Caco-2 (cell line): ENCODE measurements at regions not wholly inside any gene's neighbourhood (a gene's known extent, or its start where the extent isn't known, plus 50 kb on each side); places are given as distances from the start of the nearest gene placed in this dataset.

Experiments used
- BruUV-seq: library from RNA; stranded (reverse); fragments of 400-500 nt; replicated peaks from 2 replicates; lab custom pipeline; 2021; lab: Mats Ljungman, UMichigan
- CTCF ChIA-PET: fragments of 300-600 bp; sonication (Branson Sonifier 250); formaldehyde crosslinking; loops from one replicate; lab custom pipeline; 2022; ENCODE audit warnings: antibody characterized with exemption; lab: Charles Lee
- POLR2A ChIA-PET: fragments of 300-600 bp; sonication (Branson Sonifier 250); formaldehyde crosslinking; loops from one replicate; lab custom pipeline; 2022; ENCODE audit warnings: antibody characterized with exemption; lab: Charles Lee
- DNase-seq, 2 experiments: peaks; one replicate each; pipeline versions ENCODE4 v3.0.0 to v3.0.0-alpha.2; 2020 to 2022
- H3K27me3 ChIP-seq: replicated peaks from 2 replicates; pipeline ENCODE4 v1.6.0; 2011; ENCODE audit warnings: low read length; ENCODE audit not compliant: control insufficient read depth, insufficient read depth
- H3K36me3 ChIP-seq: 2 replicates; pipeline ENCODE4 v1.5.1; 2011; ENCODE audit warnings: low read length; ENCODE audit not compliant: control insufficient read depth, insufficient read depth
- H3K4me1 ChIP-seq: fragments of 250-450 bp; sonication (Bioruptor Pico); 2 replicates; pipeline ENCODE4 v1.5.1; 2020; ENCODE audit warnings: mild to moderate bottlenecking
- H3K4me3 ChIP-seq: 2 replicates; pipeline ENCODE4 v1.5.1; 2011; ENCODE audit warnings: low read depth, mild to moderate bottlenecking, control low read depth, low read length
- H3K9me3 ChIP-seq: fragments of 250-450 bp; sonication (Bioruptor Pico); 2 replicates; pipeline ENCODE4 v1.5.1; 2020; ENCODE audit warnings: mild to moderate bottlenecking, moderate library complexity
- H3K27ac Mint-ChIP-seq: one replicate; pipeline ENCODE4 v1.8.0; 2022; ENCODE audit warnings: mixed read lengths; ENCODE audit not compliant: unreplicated experiment
- H3K27me3 Mint-ChIP-seq: one replicate; pipeline ENCODE4 v1.8.0; 2022; ENCODE audit warnings: mixed read lengths; ENCODE audit not compliant: insufficient read depth, unreplicated experiment
- H3K36me3 Mint-ChIP-seq: one replicate; pipeline ENCODE4 v1.8.0; 2022; ENCODE audit warnings: mild to moderate bottlenecking, mixed read lengths; ENCODE audit not compliant: insufficient read depth, unreplicated experiment
- H3K4me1 Mint-ChIP-seq: one replicate; pipeline ENCODE4 v1.8.0; 2022; ENCODE audit warnings: low read depth, mixed read lengths; ENCODE audit not compliant: unreplicated experiment
- H3K4me3 Mint-ChIP-seq: one replicate; pipeline ENCODE4 v1.8.0; 2022; ENCODE audit warnings: mild to moderate bottlenecking, moderate library complexity, mixed read lengths; ENCODE audit not compliant: unreplicated experiment
- H3K9me3 Mint-ChIP-seq: one replicate; pipeline ENCODE4 v1.8.0; 2022; ENCODE audit warnings: mixed read lengths; ENCODE audit not compliant: unreplicated experiment
- intact Hi-C: fragments of 100-400 bp; cut with micrococcal nuclease; formaldehyde crosslinking; loops from one replicate; pipeline ENCODE4 v1.10.0; 2022; ENCODE audit not compliant: unreplicated experiment
- TF ChIP-seq, protein P1 (sequence below), 2 experiments: fragments of 200-600 bp in 1 of 2; IDR thresholded peaks; 1 replicate in 1 of 2; 2 replicates in 1 of 2; pipeline versions ENCODE4 v1.5.1 to v1.8.0; 2011 to 2022; ENCODE audit warnings: antibody characterized with exemption in 1 of 2, control low read depth in 1 of 2, inconsistent platforms in 1 of 2, low read depth in 1 of 2, low read length in 1 of 2, mild to moderate bottlenecking in 1 of 2, moderate library complexity in 1 of 2; ENCODE audit not compliant: insufficient read depth in 1 of 2, severe bottlenecking in 1 of 2, unreplicated experiment in 1 of 2

DNA sequence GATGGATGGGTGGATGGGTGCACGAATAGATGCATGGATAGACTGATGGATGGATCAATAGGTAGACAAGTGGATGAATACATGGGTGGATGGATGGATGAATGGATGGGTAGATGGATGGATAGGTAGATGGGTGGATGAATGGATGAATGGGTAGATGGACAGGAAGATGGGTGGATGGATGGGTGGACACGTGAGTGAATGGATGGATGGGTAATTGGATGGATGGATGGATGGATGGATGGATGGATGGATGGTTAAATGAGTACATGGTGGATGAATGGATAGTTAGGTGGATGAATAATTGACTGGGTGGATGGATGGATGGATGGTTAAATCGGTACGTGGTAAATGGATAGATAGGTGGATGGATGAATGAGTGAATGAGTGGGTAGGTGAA is 89.7 kb upstream of the ZNF469 start:
- no peaks in the 10 kb centered on the region for H3K4me1 ChIP-seq
- intact Hi-C loops, result no loop called here
- no peaks in the 10 kb centered on the region for H3K27me3 ChIP-seq
- no peaks in the 10 kb centered on the region for H3K9me3 Mint-ChIP-seq
- H3K4me3 Mint-ChIP-seq, result no peak overlapping the region
- no peak overlapping the region for H3K4me3 ChIP-seq
- H3K36me3 ChIP-seq, result no peaks in the 10 kb centered on the region
- no TSS peak for BruUV-seq
- peaks cover 4% of the 10 kb centered on the region for H3K36me3 Mint-ChIP-seq
- CTCF ChIA-PET, result no interaction called here
- TF ChIP-seq, protein P1, sequence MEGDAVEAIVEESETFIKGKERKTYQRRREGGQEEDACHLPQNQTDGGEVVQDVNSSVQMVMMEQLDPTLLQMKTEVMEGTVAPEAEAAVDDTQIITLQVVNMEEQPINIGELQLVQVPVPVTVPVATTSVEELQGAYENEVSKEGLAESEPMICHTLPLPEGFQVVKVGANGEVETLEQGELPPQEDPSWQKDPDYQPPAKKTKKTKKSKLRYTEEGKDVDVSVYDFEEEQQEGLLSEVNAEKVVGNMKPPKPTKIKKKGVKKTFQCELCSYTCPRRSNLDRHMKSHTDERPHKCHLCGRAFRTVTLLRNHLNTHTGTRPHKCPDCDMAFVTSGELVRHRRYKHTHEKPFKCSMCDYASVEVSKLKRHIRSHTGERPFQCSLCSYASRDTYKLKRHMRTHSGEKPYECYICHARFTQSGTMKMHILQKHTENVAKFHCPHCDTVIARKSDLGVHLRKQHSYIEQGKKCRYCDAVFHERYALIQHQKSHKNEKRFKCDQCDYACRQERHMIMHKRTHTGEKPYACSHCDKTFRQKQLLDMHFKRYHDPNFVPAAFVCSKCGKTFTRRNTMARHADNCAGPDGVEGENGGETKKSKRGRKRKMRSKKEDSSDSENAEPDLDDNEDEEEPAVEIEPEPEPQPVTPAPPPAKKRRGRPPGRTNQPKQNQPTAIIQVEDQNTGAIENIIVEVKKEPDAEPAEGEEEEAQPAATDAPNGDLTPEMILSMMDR (IDR thresholded peaks at IDR 0.05; ENCODE audit: insufficient read depth in 1 of 2, low read depth in 1 of 2, low read length in 1 of 2, severe bottlenecking in 1 of 2, unreplicated experiment in 1 of 2), result no peak
- H3K9me3 ChIP-seq, result 0 out of 2 replicates have a peak, but pooled peaks cover 4% of the 10 kb centered on the region
- DNase-seq, result no peak
- H3K4me1 Mint-ChIP-seq, result no peaks in the 10 kb centered on the region
- H3K27ac Mint-ChIP-seq, result no peak overlapping the region
- peaks cover 5% of the 10 kb centered on the region for H3K27me3 Mint-ChIP-seq
- POLR2A ChIA-PET, result no interaction called here

DNA sequence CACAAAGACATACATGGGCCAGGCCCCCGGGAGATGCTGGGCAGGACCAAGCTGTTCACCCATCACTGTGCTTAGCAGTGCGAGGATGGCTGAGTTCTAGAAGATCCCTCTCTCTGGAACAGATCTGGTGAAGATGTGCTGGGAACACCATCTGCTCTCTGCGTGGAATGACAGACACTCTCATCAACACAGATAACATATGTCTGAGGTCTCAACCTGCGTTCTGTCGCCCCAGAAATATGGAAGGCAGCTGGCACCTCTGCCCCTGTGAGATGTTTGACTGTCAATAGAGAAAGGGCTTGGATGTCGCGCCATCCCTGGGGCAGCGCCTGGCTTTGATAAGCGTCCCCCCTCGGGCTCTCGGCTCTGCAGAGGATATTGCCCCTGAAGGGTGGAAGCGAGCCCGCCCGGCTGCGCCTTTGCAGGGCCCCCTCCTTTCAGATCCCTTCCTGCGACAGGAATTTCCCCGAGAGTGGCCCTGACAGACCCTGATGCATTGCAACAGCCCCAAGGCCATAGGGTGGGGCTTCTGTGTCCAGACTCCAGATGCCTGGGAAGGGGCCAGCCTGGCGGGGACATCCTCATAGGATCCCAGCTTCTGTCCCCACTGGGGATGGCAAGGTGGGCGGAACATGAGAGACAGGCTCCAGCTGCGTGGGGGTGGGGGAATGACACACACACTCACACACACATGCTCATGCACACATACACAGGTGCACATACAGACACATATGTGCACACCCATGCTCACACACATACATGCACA is 86.9 kb upstream of the ZNF469 start:
- BruUV-seq, result no TSS peak
- H3K4me3 ChIP-seq, result no peak overlapping the region
- H3K36me3 Mint-ChIP-seq, result peaks cover 4% of the 10 kb centered on the region
- H3K4me1 Mint-ChIP-seq, result no peaks in the 10 kb centered on the region
- H3K27me3 Mint-ChIP-seq, result peaks cover 5% of the 10 kb centered on the region
- no peak overlapping the region for H3K27ac Mint-ChIP-seq
- TF ChIP-seq, protein P1 (IDR thresholded peaks at IDR 0.05; ENCODE audit: insufficient read depth in 1 of 2, low read depth in 1 of 2, low read length in 1 of 2, severe bottlenecking in 1 of 2, unreplicated experiment in 1 of 2), result no peak
- H3K36me3 ChIP-seq, result no peaks in the 10 kb centered on the region
- no peaks in the 10 kb centered on the region for H3K9me3 Mint-ChIP-seq
- POLR2A ChIA-PET, result no interaction called here
- no peaks in the 10 kb centered on the region for H3K27me3 ChIP-seq
- DNase-seq, result no peak
- H3K4me3 Mint-ChIP-seq, result no peak overlapping the region
- CTCF ChIA-PET, result no interaction called here
- H3K9me3 ChIP-seq, result 0 out of 2 replicates have a peak, but pooled peaks cover 3% of the 10 kb centered on the region
- intact Hi-C loops, result no loop called here
- H3K4me1 ChIP-seq, result no peaks in the 10 kb centered on the region

DNA sequence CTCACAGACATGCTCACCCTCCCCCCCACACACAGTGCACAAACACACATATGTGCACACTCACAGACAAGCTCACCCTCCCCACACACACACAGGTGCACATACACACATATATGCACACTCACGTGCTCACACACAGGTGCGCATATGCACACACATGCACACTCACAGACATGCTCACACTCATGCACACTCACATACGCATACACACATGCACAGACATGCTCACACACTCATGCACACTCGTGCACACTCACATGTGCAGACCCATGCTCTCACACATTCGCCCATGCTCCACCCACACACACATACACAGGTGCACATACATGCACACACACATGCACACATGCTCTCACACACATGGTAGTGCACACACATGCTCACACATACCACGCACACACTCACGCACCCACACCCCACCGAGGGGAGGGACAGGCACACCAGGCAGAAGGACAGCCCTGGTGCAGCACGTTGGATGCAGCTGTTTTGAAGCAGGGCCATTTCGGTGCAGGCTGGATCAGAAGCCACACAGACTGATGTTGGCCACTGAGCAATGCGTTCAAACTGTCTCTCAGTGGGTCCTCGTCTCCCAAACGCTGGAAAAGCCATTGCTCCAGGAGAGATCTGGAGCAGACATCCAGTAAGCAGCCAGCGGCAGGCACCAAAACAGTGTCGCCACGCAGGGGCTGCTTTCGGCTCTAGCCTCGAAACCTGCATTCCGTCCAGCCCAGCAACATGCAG is 86.2 kb upstream of the ZNF469 start:
- CTCF ChIA-PET, result no interaction called here

More for the DNA sequence above, 86.2 kb upstream of the ZNF469 start:
- Mint-ChIP-seq H3K27ac (no peak overlapping the region), H3K9me3 (no peaks in the 10 kb centered on the region), H3K4me1 (no peaks in the 10 kb centered on the region), H3K27me3 (peaks cover 5% of the 10 kb centered on the region), H3K4me3 (no peak overlapping the region), H3K36me3 (peaks cover 4% of the 10 kb centered on the region)
- H3K4me3 ChIP-seq, result no peak overlapping the region
- POLR2A ChIA-PET, result no interaction called here
- H3K9me3 ChIP-seq, result no peaks in the 10 kb centered on the region
- BruUV-seq, result no TSS peak
- H3K4me1 ChIP-seq, result no peaks in the 10 kb centered on the region
- no peak for DNase-seq
- TF ChIP-seq, protein P1 (IDR thresholded peaks at IDR 0.05; ENCODE audit: insufficient read depth in 1 of 2, low read depth in 1 of 2, low read length in 1 of 2, severe bottlenecking in 1 of 2, unreplicated experiment in 1 of 2), result no peak
- intact Hi-C loops, result no loop called here
- H3K36me3 ChIP-seq, result no peaks in the 10 kb centered on the region
- no peaks in the 10 kb centered on the region for H3K27me3 ChIP-seq
